ENCODE measurements at regions not wholly inside any gene's neighbourhood (a gene's known extent, or its start where the extent isn't known, plus 50 kb on each side); places are given as distances from the start of the nearest gene placed in this dataset.

- TF ChIP-seq CTCF (IDR thresholded peaks at IDR 0.05) (no peak), POLR2A (IDR thresholded peaks at IDR 0.05) (no peak), EP300 (IDR thresholded peaks at IDR 0.05) (no peak), POLR2AphosphoS5 (IDR thresholded peaks at IDR 0.05) (no peak)
Observed at GRCh38 chr14:71597955-71598660, 334.1 kb upstream of the RGS6 start.
